H1 (cell line): ENCODE measurements at regions not wholly inside any gene's neighbourhood (a gene's known extent, or its start where the extent isn't known, plus 50 kb on each side); places are given as distances from the start of the nearest gene placed in this dataset.

Experiments used
- CTCF ChIA-PET: fragments of 300-600 bp; sonication (Branson Sonifier 250); formaldehyde crosslinking; loops from one replicate; lab custom pipeline; 2021; ENCODE audit not compliant: partially characterized antibody; lab: Charles Lee
- POLR2A ChIA-PET: fragments of 300-600 bp; sonication (Branson Sonifier 250); formaldehyde crosslinking; loops from one replicate; lab custom pipeline; 2021; ENCODE audit warnings: inconsistent platforms; ENCODE audit not compliant: partially characterized antibody; lab: Charles Lee
- DNase-seq, 2 experiments: peaks; one replicate each; pipeline versions ENCODE4 v3.0.0 to v3.0.0-alpha.2; 2010 to 2022; ENCODE audit warnings: low spot score in 2 of 2, low read depth in 1 of 2, mixed read lengths in 1 of 2
- FAIRE-seq: peaks from 2 replicates; lab custom pipeline; 2011; peaks lifted over from hg19 to GRCh38; lab: Jason Lieb, UNC
- H2AFZ ChIP-seq: 2 replicates; pipeline ENCODE4 v1.8.1; 2012; ENCODE audit warnings: low read length, inconsistent platforms
- H2AK5ac ChIP-seq: 2 replicates; pipeline ENCODE4 v1.6.1; 2013; ENCODE audit warnings: low read depth, low read length
- H2BK120ac ChIP-seq: replicated peaks from 2 replicates; pipeline ENCODE3; 2013; ENCODE audit warnings: low read depth, low read length, inconsistent platforms
- H2BK12ac ChIP-seq: 2 replicates; pipeline ENCODE4 v1.6.1; 2013; ENCODE audit warnings: low read depth, low read length
- H2BK15ac ChIP-seq: 2 replicates; pipeline ENCODE4 v1.6.1; 2013; ENCODE audit warnings: low read length
- H2BK20ac ChIP-seq: 2 replicates; pipeline ENCODE4 v1.6.1; 2013; ENCODE audit warnings: low read length
- H2BK5ac ChIP-seq: 2 replicates; pipeline ENCODE4 v1.6.1; 2013; ENCODE audit warnings: low read depth, low read length
- H3K14ac ChIP-seq: 2 replicates; pipeline ENCODE4 v1.6.1; 2013; ENCODE audit warnings: inconsistent platforms; ENCODE audit not compliant: insufficient read length
- H3K18ac ChIP-seq: 2 replicates; pipeline ENCODE4 v1.6.1; 2013; ENCODE audit warnings: low read length; ENCODE audit errors: extremely low read depth
- H3K23ac ChIP-seq: 2 replicates; pipeline ENCODE4 v1.6.1; 2013; ENCODE audit warnings: inconsistent platforms; ENCODE audit not compliant: insufficient read length
- H3K23me2 ChIP-seq: 2 replicates; pipeline ENCODE4 v1.6.1; 2013; ENCODE audit warnings: low read depth, low read length
- H3K27ac ChIP-seq: 2 replicates; pipeline ENCODE4 v1.6.1; 2011; ENCODE audit warnings: low read depth, low read length, inconsistent platforms
- H3K27me3 ChIP-seq, 4 experiments: replicated peaks in 1 of 4; 1 replicate in 1 of 4; 2 replicates in 3 of 4; pipeline versions ENCODE4 v1.6.1 to v1.8.1; 2011 to 2013; ENCODE audit warnings: low read length in 3 of 4, mild to moderate bottlenecking in 3 of 4, inconsistent platforms in 2 of 4, mixed read lengths in 2 of 4, moderate library complexity in 1 of 4; ENCODE audit not compliant: control insufficient read depth in 3 of 4, insufficient read depth in 3 of 4; ENCODE audit errors: extremely low read depth in 1 of 4
- H3K36me3 ChIP-seq, 4 experiments: 2 replicates each; pipeline versions ENCODE4 v1.6.1 to v1.8.1; 2011 to 2013; ENCODE audit warnings: mild to moderate bottlenecking in 4 of 4, low read length in 3 of 4, moderate library complexity in 2 of 4, control low read depth in 1 of 4, inconsistent platforms in 1 of 4; ENCODE audit not compliant: insufficient read depth in 4 of 4, control insufficient read depth in 2 of 4
- H3K4ac ChIP-seq: replicated peaks from 2 replicates; pipeline ENCODE3; 2013; ENCODE audit warnings: low read length, low read depth, mixed read lengths, inconsistent platforms; ENCODE audit not compliant: insufficient read length
- H3K4me1 ChIP-seq, 4 experiments: replicated peaks in 1 of 4; 1 replicate in 1 of 4; 2 replicates in 3 of 4; pipeline versions ENCODE4 v1.6.1 to v1.8.1; 2011 to 2013; ENCODE audit warnings: low read length in 3 of 4, inconsistent platforms in 2 of 4, mixed read lengths in 1 of 4; ENCODE audit not compliant: insufficient read depth in 4 of 4, control insufficient read depth in 3 of 4
- H3K4me2 ChIP-seq, 2 experiments: 2 replicates each; pipeline versions ENCODE4 v1.6.1 to v1.8.1; 2011 to 2013; ENCODE audit warnings: low read depth in 2 of 2, low read length in 2 of 2, control low read depth in 1 of 2, inconsistent platforms in 1 of 2, mild to moderate bottlenecking in 1 of 2; ENCODE audit not compliant: insufficient read depth in 1 of 2
- H3K4me3 ChIP-seq, 4 experiments: fragments of 200-600, 300-600 bp in 1 of 4; sonication (generic), shearing (Covaris generic), sonication (Bioruptor Twin) in 1 of 4; 2 replicates each; pipeline versions ENCODE4 v1.5.1 to v1.8.1; 2011 to 2016; ENCODE audit warnings: low read length in 4 of 4, low read depth in 3 of 4, control low read depth in 2 of 4, inconsistent platforms in 2 of 4, mild to moderate bottlenecking in 2 of 4, mixed read lengths in 1 of 4, moderate library complexity in 1 of 4; ENCODE audit not compliant: insufficient read depth in 2 of 4; ENCODE audit errors: extremely low read depth in 1 of 4
- H3K56ac ChIP-seq: replicated peaks from 2 replicates; pipeline ENCODE3; 2013; ENCODE audit warnings: low read depth, mild to moderate bottlenecking, mixed read lengths, low read length, inconsistent platforms; ENCODE audit not compliant: insufficient read length
- H3K79me1 ChIP-seq: 2 replicates; pipeline ENCODE4 v1.6.1; 2013; ENCODE audit warnings: low read depth, low read length, control low read depth
- H3K79me2 ChIP-seq, 2 experiments: 2 replicates each; pipeline versions ENCODE4 v1.6.1 to v1.8.1; 2012 to 2013; ENCODE audit warnings: low read length in 2 of 2, mild to moderate bottlenecking in 2 of 2, inconsistent platforms in 1 of 2; ENCODE audit not compliant: insufficient read depth in 2 of 2, control insufficient read depth in 1 of 2
- H3K9ac ChIP-seq, 4 experiments: replicated peaks in 1 of 4; 1 replicate in 1 of 4; 2 replicates in 3 of 4; pipeline versions ENCODE4 v1.6.1 to v1.8.1; 2011 to 2013; ENCODE audit warnings: low read depth in 3 of 4, low read length in 3 of 4, control low read depth in 2 of 4, mild to moderate bottlenecking in 2 of 4, moderate library complexity in 2 of 4, inconsistent platforms in 1 of 4; ENCODE audit errors: extremely low read depth in 1 of 4
- H3K9me3 ChIP-seq, 2 experiments: 2 replicates each; pipeline versions ENCODE4 v1.6.1 to v1.8.1; 2012 to 2013; ENCODE audit warnings: mild to moderate bottlenecking in 2 of 2, moderate library complexity in 2 of 2, control low read depth in 1 of 2, inconsistent platforms in 1 of 2, low read depth in 1 of 2, low read length in 1 of 2, mixed read lengths in 1 of 2; ENCODE audit not compliant: insufficient read depth in 2 of 2
- H4K20me1 ChIP-seq, 2 experiments: replicated peaks in 1 of 2; 2 replicates each; pipeline versions ENCODE3 to v1.8.1; 2011 to 2013; ENCODE audit warnings: inconsistent platforms in 2 of 2, low read length in 2 of 2, mild to moderate bottlenecking in 1 of 2; ENCODE audit not compliant: insufficient read depth in 2 of 2, control insufficient read depth in 1 of 2
- H4K5ac ChIP-seq: 2 replicates; pipeline ENCODE4 v1.6.1; 2013; ENCODE audit warnings: low read length, low read depth, mixed read lengths, inconsistent platforms; ENCODE audit not compliant: insufficient read length
- H4K8ac ChIP-seq: 2 replicates; pipeline ENCODE4 v1.8.0; 2013; ENCODE audit warnings: mild to moderate bottlenecking, moderate library complexity, low read length, inconsistent platforms; ENCODE audit not compliant: insufficient read depth; ENCODE audit errors: extremely low read depth
- H4K91ac ChIP-seq: replicated peaks from 2 replicates; pipeline ENCODE3; 2013; ENCODE audit warnings: low read length, mixed read lengths, inconsistent platforms; ENCODE audit not compliant: insufficient read length
- ASH2L ChIP-seq: fragments of 200-600, 300-600 bp; sonication (generic); IDR thresholded peaks from one replicate; pipeline ENCODE4 v1.7.1; 2017; ENCODE audit warnings: low read length
- MAFK ChIP-seq: IDR thresholded peaks from 2 replicates; pipeline ENCODE4 v1.6.1; 2012; ENCODE audit warnings: low read depth, mild to moderate bottlenecking, improper control_type of control experiment, low read length
- POU5F1 ChIP-seq: IDR thresholded peaks from 2 replicates; pipeline ENCODE4 v1.6.1; 2011; ENCODE audit warnings: low read depth, mild to moderate bottlenecking, low read length, moderate library complexity
- SAP30 ChIP-seq: fragments of 300-600 bp; sonication (generic); IDR thresholded peaks from 2 replicates; pipeline ENCODE4 v1.7.1; 2012; ENCODE audit warnings: low read length, moderate library complexity, mild to moderate bottlenecking, inconsistent platforms; ENCODE audit not compliant: insufficient read depth, insufficient replicate concordance
- WGBS, 2 experiments: shearing (Covaris generic) in 1 of 2; methylation state at CpG; one replicate each; pipeline versions ENCODE4 v1.1.6 to v1.1.7; 2013 to 2015; ENCODE audit warnings: low lambda C conversion rate in 2 of 2, mixed read lengths in 2 of 2, inconsistent platforms in 1 of 2, low coverage in 1 of 2, missing lambda C conversion rate in 1 of 2; ENCODE audit not compliant: insufficient replicate concordance in 2 of 2, insufficient coverage in 1 of 2, insufficient read length in 1 of 2; ENCODE audit errors: extremely low coverage in 1 of 2, missing lambda C conversion rate in 1 of 2; 5-methylcytosine and 5-hydroxymethylcytosine counted together

DNA sequence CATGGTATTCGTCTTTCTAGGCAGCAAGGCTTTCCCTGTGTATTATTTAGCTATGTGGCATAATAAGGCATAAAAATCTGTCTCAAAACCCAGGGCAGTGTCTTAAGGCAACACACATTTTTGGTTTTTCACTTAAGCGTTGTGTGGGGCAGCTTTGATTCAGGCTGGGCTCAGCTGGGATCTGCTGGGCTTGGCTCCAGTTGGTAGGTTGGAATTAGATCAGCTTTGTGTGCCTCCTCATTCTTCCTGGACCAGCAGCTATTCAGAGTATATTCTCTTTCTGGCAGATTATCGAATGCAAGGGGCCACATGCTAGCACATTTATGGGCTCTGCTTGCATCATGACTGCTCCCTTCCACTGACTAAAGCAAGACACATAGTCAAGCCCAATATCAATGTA lies 487.9 kb downstream of the RFPL4B start:
- no peak for DNase-seq
- Histone ChIP-seq H2BK120ac (no peak overlapping the region), H3K4me1 (no peaks in the 10 kb centered on the region), H4K91ac (no peak overlapping the region), H2BK20ac (no peak overlapping the region), H3K79me1 (no peaks in the 10 kb centered on the region), H3K9me3 (no peaks in the 10 kb centered on the region), H3K23me2 (no peaks in the 10 kb centered on the region), H4K5ac (no peak overlapping the region), H3K4ac (no peak overlapping the region), H3K9ac (no peak overlapping the region), H3K4me2 (no peak overlapping the region), H3K27me3 (no peaks in the 10 kb centered on the region), H3K79me2 (no peaks in the 10 kb centered on the region), H4K8ac (no peak overlapping the region), H3K18ac (no peak overlapping the region), H2AK5ac (no peak overlapping the region), H2BK5ac (no peak overlapping the region), H2AFZ (no peak overlapping the region), H4K20me1 (no peaks in the 10 kb centered on the region), H3K4me3 (no peak overlapping the region), H2BK12ac (no peak overlapping the region), H3K23ac (no peak overlapping the region), H3K27ac (no peak overlapping the region), H2BK15ac (no peak overlapping the region), H3K14ac (no peak overlapping the region), H3K56ac (no peak overlapping the region), H3K36me3 (no peaks in the 10 kb centered on the region)
- TF ChIP-seq MAFK (no peak), SAP30 (no peak), ASH2L (no peak), POU5F1 (no peak)
- POLR2A ChIA-PET = no interaction called here
- FAIRE-seq = no peak
- CTCF ChIA-PET = interaction anchor here (1.8 kb wide), 1 partner anchor 10 kb away, joined by 5 read pairs; no protein-coding TSS in a partner anchor
- WGBS, 2 experiments = 91% methylated on average over 3 of the region's 3 CpGs; no CpG with 5 or more reads in 1 of the 2 experiments
